ENCODE measurements at regions not wholly inside any gene's neighbourhood (a gene's known extent, or its start where the extent isn't known, plus 50 kb on each side); places are given as distances from the start of the nearest gene placed in this dataset.
A peak's percentile ranks its signal among the peaks of the same experiment; 100 is the strongest.

DNA sequence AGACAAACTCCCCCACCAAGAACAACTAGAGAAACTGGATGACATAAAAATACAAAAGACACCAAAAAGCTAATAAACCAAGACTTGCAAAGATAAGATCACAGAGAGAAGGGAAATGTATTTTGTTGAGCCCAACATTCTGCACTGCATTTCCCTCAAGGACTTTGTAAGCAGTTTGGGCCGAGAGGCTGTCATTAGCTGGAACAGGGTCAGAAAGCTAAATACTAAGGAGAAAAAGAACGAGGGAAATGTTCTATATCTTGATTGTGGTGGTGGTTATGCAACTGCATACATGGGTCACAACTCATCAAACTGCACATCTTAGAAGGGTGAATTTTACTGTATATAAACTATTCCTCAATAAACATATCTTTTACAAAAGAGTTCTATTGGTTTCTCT lies 315.0 kb downstream of the IPMK start:
- Histone ChIP-seq H3F3A (ENCODE audit: insufficient read depth) (peaks cover 12% of the 10 kb centered on the region; the same call in 1 of the 2 replicates), H3K27me3 (replicated peaks; ENCODE audit: insufficient read depth) (no peaks in the 10 kb centered on the region), H3K9ac (no peak overlapping the region), H3K9me2 (ENCODE audit: insufficient read depth) (no peaks in the 10 kb centered on the region), H3K4me2 (ENCODE audit: unreplicated experiment) (no peak overlapping the region), H3K27ac (no peak overlapping the region), H4K20me1 (ENCODE audit: insufficient read depth) (no peaks in the 10 kb centered on the region), H3K36me3 (ENCODE audit: low read depth) (no peaks in the 10 kb centered on the region), H2AFZ (no peak overlapping the region), H3K9me3 (ENCODE audit: low read depth) (no peaks in the 10 kb centered on the region), H3K4me3 (no peak overlapping the region), H3K79me2 (ENCODE audit: insufficient read depth) (no peaks in the 10 kb centered on the region), H3K4me1 (ENCODE audit: insufficient read depth) (peaks cover 25% of the 10 kb centered on the region)
- DNase-seq: peak; percentile 78
- TF ChIP-seq EZH2 (IDR thresholded peaks at IDR 0.05; ENCODE audit: insufficient read depth, poor library complexity, severe bottlenecking): no peak
- TF ChIP-seq EZH2phosphoT487 (IDR thresholded peaks at IDR 0.05; ENCODE audit: insufficient read depth, low read depth): no peak
- 3 to 11% methylated on average over 2 of the region's 2 CpGs for WGBS, 2 experiments (ENCODE audit: low coverage in 1 of 2, low lambda C conversion rate in 2 of 2, missing lambda C conversion rate in 2 of 2)
- in situ Hi-C loops (cut with MboI): no loop called here

- Histone ChIP-seq H3K4me1 (ENCODE audit: insufficient read depth) (peaks cover 25% of the 10 kb centered on the region), H3F3A (ENCODE audit: insufficient read depth) (peaks cover 9% of the 10 kb centered on the region; the same call in 1 of the 2 replicates), H3K79me2 (ENCODE audit: insufficient read depth) (no peaks in the 10 kb centered on the region), H3K9me3 (ENCODE audit: low read depth) (no peaks in the 10 kb centered on the region), H3K9me2 (ENCODE audit: insufficient read depth) (no peaks in the 10 kb centered on the region), H4K20me1 (ENCODE audit: insufficient read depth) (no peaks in the 10 kb centered on the region), H3K27me3 (replicated peaks; ENCODE audit: insufficient read depth) (no peaks in the 10 kb centered on the region), H3K36me3 (ENCODE audit: low read depth) (no peaks in the 10 kb centered on the region), H3K4me3 (no peak overlapping the region), H3K4me2 (ENCODE audit: unreplicated experiment) (no peak overlapping the region), H2AFZ (no peak overlapping the region), H3K9ac (no peak overlapping the region), H3K27ac (no peak overlapping the region)
- WGBS, 2 experiments (ENCODE audit: low coverage in 1 of 2, low lambda C conversion rate in 2 of 2, missing lambda C conversion rate in 2 of 2): 11 to 23% methylated on average over 4 of the region's 4 CpGs
- no peak for TF ChIP-seq EZH2 (IDR thresholded peaks at IDR 0.05; ENCODE audit: insufficient read depth, poor library complexity, severe bottlenecking)
- TF ChIP-seq EZH2phosphoT487 (IDR thresholded peaks at IDR 0.05; ENCODE audit: insufficient read depth, low read depth): no peak
- in situ Hi-C loops (cut with MboI): no loop called here
- no peak for DNase-seq
Measured at GRCh38 chr10:57950442-57950974, 317.2 kb downstream of the IPMK start.

DNA sequence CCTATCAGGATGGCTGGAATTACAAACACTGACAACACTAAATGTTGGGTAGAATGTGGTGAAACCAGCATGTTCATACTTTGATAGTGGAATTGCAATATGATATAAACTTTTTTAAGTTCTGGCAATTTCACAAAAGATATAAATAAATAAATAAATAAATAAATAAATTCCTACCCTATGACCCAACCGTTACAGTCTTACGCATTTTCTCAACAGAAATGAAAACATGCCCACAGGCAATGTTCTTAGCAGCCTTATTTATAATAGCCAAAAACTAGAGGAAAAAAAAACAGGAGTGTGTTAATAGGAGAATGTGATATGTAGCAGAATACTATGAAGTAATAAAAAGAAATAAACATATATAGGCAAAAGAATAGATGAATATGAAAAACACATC lies 318.9 kb downstream of the IPMK start:
- Histone ChIP-seq H4K20me1 (ENCODE audit: insufficient read depth) (no peaks in the 10 kb centered on the region), H3K36me3 (ENCODE audit: low read depth) (no peaks in the 10 kb centered on the region), H3K9ac (no peak overlapping the region), H3K79me2 (ENCODE audit: insufficient read depth) (no peaks in the 10 kb centered on the region), H3K4me1 (ENCODE audit: insufficient read depth) (peaks cover 12% of the 10 kb centered on the region), H3K27me3 (replicated peaks; ENCODE audit: insufficient read depth) (no peaks in the 10 kb centered on the region), H3K27ac (no peak overlapping the region), H3K9me2 (ENCODE audit: insufficient read depth) (no peaks in the 10 kb centered on the region), H3K4me2 (ENCODE audit: unreplicated experiment) (no peak overlapping the region), H2AFZ (no peak overlapping the region), H3K9me3 (ENCODE audit: low read depth) (no peaks in the 10 kb centered on the region), H3K4me3 (no peak overlapping the region), H3F3A (ENCODE audit: insufficient read depth) (no peaks in the 10 kb centered on the region)
- WGBS, 2 experiments (ENCODE audit: low coverage in 1 of 2, low lambda C conversion rate in 2 of 2, missing lambda C conversion rate in 2 of 2): 71 to 80% methylated on average over 2 of the region's 2 CpGs
- no peak for TF ChIP-seq EZH2phosphoT487 (IDR thresholded peaks at IDR 0.05; ENCODE audit: insufficient read depth, low read depth)
- TF ChIP-seq EZH2 (IDR thresholded peaks at IDR 0.05; ENCODE audit: insufficient read depth, poor library complexity, severe bottlenecking): no peak
- no peak for DNase-seq
- in situ Hi-C loops (cut with MboI): no loop called here

GRCh38 chr10:57946833-57947232 lies 320.9 kb downstream of the IPMK start:
- H2AFZ ChIP-seq: no peak overlapping the region
- H3K9me2 ChIP-seq (ENCODE audit: insufficient read depth): no peaks in the 10 kb centered on the region
- no peak overlapping the region for H3K9ac ChIP-seq
- no peaks in the 10 kb centered on the region for H3K79me2 ChIP-seq (ENCODE audit: insufficient read depth)
- TF ChIP-seq EZH2phosphoT487 (IDR thresholded peaks at IDR 0.05; ENCODE audit: insufficient read depth, low read depth) (no peak), EZH2 (IDR thresholded peaks at IDR 0.05; ENCODE audit: insufficient read depth, poor library complexity, severe bottlenecking) (no peak)
- no peaks in the 10 kb centered on the region for H3K36me3 ChIP-seq (ENCODE audit: low read depth)
- H3K27ac ChIP-seq: no peak overlapping the region
- in situ Hi-C loops (cut with MboI): no loop called here
- no peak for DNase-seq
- H3K27me3 ChIP-seq (replicated peaks; ENCODE audit: insufficient read depth): 0 out of 2 replicates have a peak, but pooled peaks cover 4% of the 10 kb centered on the region
- H3K9me3 ChIP-seq (ENCODE audit: low read depth): no peaks in the 10 kb centered on the region
- H3K4me1 ChIP-seq (ENCODE audit: insufficient read depth): no peaks in the 10 kb centered on the region
- no peak overlapping the region for H3K4me2 ChIP-seq (ENCODE audit: unreplicated experiment)
- WGBS, 2 experiments (ENCODE audit: low coverage in 1 of 2, low lambda C conversion rate in 2 of 2, missing lambda C conversion rate in 2 of 2): 32 to 39% methylated on average over 1 of the region's 1 CpG
- no peak overlapping the region for H3K4me3 ChIP-seq
- H4K20me1 ChIP-seq (ENCODE audit: insufficient read depth): no peaks in the 10 kb centered on the region
- H3F3A ChIP-seq (ENCODE audit: insufficient read depth): no peaks in the 10 kb centered on the region

GRCh38 chr10:57943701-57944100 lies 324.0 kb downstream of the IPMK start:
- Histone ChIP-seq H3K4me1 (ENCODE audit: insufficient read depth) (no peaks in the 10 kb centered on the region), H3K9me3 (ENCODE audit: low read depth) (no peaks in the 10 kb centered on the region), H3K9me2 (ENCODE audit: insufficient read depth) (no peaks in the 10 kb centered on the region), H3K9ac (no peak overlapping the region), H3K27ac (no peak overlapping the region), H3K36me3 (ENCODE audit: low read depth) (no peaks in the 10 kb centered on the region), H2AFZ (no peak overlapping the region), H3K79me2 (ENCODE audit: insufficient read depth) (no peaks in the 10 kb centered on the region), H4K20me1 (ENCODE audit: insufficient read depth) (no peaks in the 10 kb centered on the region), H3K4me3 (no peak overlapping the region), H3K27me3 (replicated peaks; ENCODE audit: insufficient read depth) (peaks cover 10% of the 10 kb centered on the region; the same call in 1 of the 2 replicates), H3F3A (ENCODE audit: insufficient read depth) (no peaks in the 10 kb centered on the region), H3K4me2 (ENCODE audit: unreplicated experiment) (no peak overlapping the region)
- 35 to 36% methylated on average over 4 of the region's 4 CpGs for WGBS, 2 experiments (ENCODE audit: low coverage in 1 of 2, low lambda C conversion rate in 2 of 2, missing lambda C conversion rate in 2 of 2)
- in situ Hi-C loops (cut with MboI): no loop called here
- no peak for DNase-seq
- TF ChIP-seq EZH2phosphoT487 (IDR thresholded peaks at IDR 0.05; ENCODE audit: insufficient read depth, low read depth) (no peak), EZH2 (IDR thresholded peaks at IDR 0.05; ENCODE audit: insufficient read depth, poor library complexity, severe bottlenecking) (no peak)
